ENCODE measurements at regions not wholly inside any gene's neighbourhood (a gene's known extent, or its start where the extent isn't known, plus 50 kb on each side); places are given as distances from the start of the nearest gene placed in this dataset.
"Not testable (repeated sequence)": the region's sequence is repeated elsewhere in the genome, so short reads cannot be mapped to it uniquely, and the experiment has no call there.

GRCh38 chr9:64813072-64813471, 471.9 kb downstream of the FOXD4L5 start:
- DNase-seq, result not testable (repeated sequence)

- DNase-seq, result not testable (repeated sequence)
These were observed 506.3 kb downstream of the FOXD4L5 start for GRCh38 chr9:64778667-64779066.

GRCh38 chr9:64776269-64776668, 508.7 kb downstream of the FOXD4L5 start:
- not testable (repeated sequence) for DNase-seq

- DNase-seq, result peak in 1 of 3 donors; percentile 38
These were observed 509.9 kb downstream of the FOXD4L5 start for GRCh38 chr9:64774813-64775793.

- DNase-seq, result peak in 1 of 3 donors; percentile 0
These were observed 510.8 kb downstream of the FOXD4L5 start for GRCh38 chr9:64774004-64774812.

- peak in 1 of 3 donors; percentile 14 for DNase-seq
These were observed 511.5 kb downstream of the FOXD4L5 start for GRCh38 chr9:64773491-64773931.

- peak in 1 of 3 donors; percentile 6 for DNase-seq
These were observed 512.2 kb downstream of the FOXD4L5 start for GRCh38 chr9:64772751-64773331.

GRCh38 chr9:64772123-64772736, 512.8 kb downstream of the FOXD4L5 start:
- DNase-seq, result not testable (repeated sequence)
